HFFc6 (cell line): ENCODE measurements at regions not wholly inside any gene's neighbourhood (a gene's known extent, or its start where the extent isn't known, plus 50 kb on each side); places are given as distances from the start of the nearest gene placed in this dataset.

ENCODE experiments used
- DNase-seq: peaks from one replicate; pipeline ENCODE4 v3.0.0-alpha.2; 2018
- H3K27ac Mint-ChIP-seq: 2 replicates; pipeline ENCODE4 v1.8.0; 2020; ENCODE audit warnings: mild to moderate bottlenecking, mixed read lengths
- H3K27me3 Mint-ChIP-seq: 2 replicates; pipeline ENCODE4 v1.8.0; 2021; ENCODE audit warnings: mild to moderate bottlenecking, moderate library complexity, mixed read lengths; ENCODE audit not compliant: insufficient read depth
- H3K36me3 Mint-ChIP-seq: 2 replicates; pipeline ENCODE4 v1.8.0; 2021; ENCODE audit warnings: low read depth, mixed read lengths
- H3K4me1 Mint-ChIP-seq: 2 replicates; pipeline ENCODE4 v1.8.0; 2020; ENCODE audit warnings: low read depth, mixed read lengths
- H3K4me3 Mint-ChIP-seq: 2 replicates; pipeline ENCODE4 v1.8.0; 2020; ENCODE audit warnings: mild to moderate bottlenecking, moderate library complexity, mixed read lengths
- H3K9me3 Mint-ChIP-seq: 2 replicates; pipeline ENCODE4 v1.8.0; 2020; ENCODE audit warnings: mild to moderate bottlenecking, mixed read lengths
- CTCF ChIP-seq: fragments of 200-600 bp; sonication (generic); IDR thresholded peaks from 2 replicates; pipeline ENCODE4 v1.5.0; 2021; ENCODE audit warnings: antibody characterized with exemption, mild to moderate bottlenecking

GRCh38 chr20:63087236-63087871 is 80.6 kb upstream of the BHLHE23 start:
- H3K36me3 Mint-ChIP-seq: no peaks in the 10 kb centered on the region
- H3K4me3 Mint-ChIP-seq: no peak overlapping the region
- peaks cover 21% of the 10 kb centered on the region for H3K27me3 Mint-ChIP-seq
- H3K4me1 Mint-ChIP-seq: no peaks in the 10 kb centered on the region
- DNase-seq: no peak
- H3K27ac Mint-ChIP-seq: no peak overlapping the region
- no peaks in the 10 kb centered on the region for H3K9me3 Mint-ChIP-seq
- TF ChIP-seq CTCF: no peak

- Mint-ChIP-seq H3K4me1 (no peaks in the 10 kb centered on the region), H3K36me3 (no peaks in the 10 kb centered on the region), H3K27me3 (peaks cover 21% of the 10 kb centered on the region), H3K27ac (no peak overlapping the region), H3K9me3 (no peaks in the 10 kb centered on the region), H3K4me3 (no peak overlapping the region)
- no peak for DNase-seq
- TF ChIP-seq CTCF: no peak
These were observed 79.9 kb upstream of the BHLHE23 start for GRCh38 chr20:63086421-63087235.

GRCh38 chr20:63085151-63085861 is 78.5 kb upstream of the BHLHE23 start:
- Mint-ChIP-seq H3K4me1 (no peaks in the 10 kb centered on the region), H3K9me3 (no peaks in the 10 kb centered on the region), H3K4me3 (no peak overlapping the region), H3K36me3 (no peaks in the 10 kb centered on the region), H3K27me3 (peaks cover 25% of the 10 kb centered on the region), H3K27ac (no peak overlapping the region)
- DNase-seq: no peak
- no peak for TF ChIP-seq CTCF

- no peak overlapping the region for H3K4me3 Mint-ChIP-seq
- H3K27me3 Mint-ChIP-seq: peaks cover 25% of the 10 kb centered on the region
- DNase-seq: no peak
- H3K36me3 Mint-ChIP-seq: no peaks in the 10 kb centered on the region
- no peaks in the 10 kb centered on the region for H3K4me1 Mint-ChIP-seq
- H3K9me3 Mint-ChIP-seq: no peaks in the 10 kb centered on the region
- TF ChIP-seq CTCF: no peak
- no peak overlapping the region for H3K27ac Mint-ChIP-seq
These were observed 77.8 kb upstream of the BHLHE23 start for GRCh38 chr20:63084563-63084927.

- no peaks in the 10 kb centered on the region for H3K36me3 Mint-ChIP-seq
- no peak for DNase-seq
- peaks cover 25% of the 10 kb centered on the region for H3K27me3 Mint-ChIP-seq
- H3K27ac Mint-ChIP-seq: no peak overlapping the region
- no peaks in the 10 kb centered on the region for H3K4me1 Mint-ChIP-seq
- no peaks in the 10 kb centered on the region for H3K9me3 Mint-ChIP-seq
- TF ChIP-seq CTCF: no peak
- H3K4me3 Mint-ChIP-seq: no peak overlapping the region
These were observed 77.2 kb upstream of the BHLHE23 start for GRCh38 chr20:63083831-63084562.
